GM12801 (cell line): ENCODE measurements at regions not wholly inside any gene's neighbourhood (a gene's known extent, or its start where the extent isn't known, plus 50 kb on each side); places are given as distances from the start of the nearest gene placed in this dataset.

Experiments
- TF ChIP-seq, protein P1 (sequence below): IDR thresholded peaks from one replicate; pipeline ENCODE4 v1.5.1; 2011; ENCODE audit warnings: control low read depth; ENCODE audit not compliant: insufficient read length; ENCODE audit errors: extremely low read depth

DNA sequence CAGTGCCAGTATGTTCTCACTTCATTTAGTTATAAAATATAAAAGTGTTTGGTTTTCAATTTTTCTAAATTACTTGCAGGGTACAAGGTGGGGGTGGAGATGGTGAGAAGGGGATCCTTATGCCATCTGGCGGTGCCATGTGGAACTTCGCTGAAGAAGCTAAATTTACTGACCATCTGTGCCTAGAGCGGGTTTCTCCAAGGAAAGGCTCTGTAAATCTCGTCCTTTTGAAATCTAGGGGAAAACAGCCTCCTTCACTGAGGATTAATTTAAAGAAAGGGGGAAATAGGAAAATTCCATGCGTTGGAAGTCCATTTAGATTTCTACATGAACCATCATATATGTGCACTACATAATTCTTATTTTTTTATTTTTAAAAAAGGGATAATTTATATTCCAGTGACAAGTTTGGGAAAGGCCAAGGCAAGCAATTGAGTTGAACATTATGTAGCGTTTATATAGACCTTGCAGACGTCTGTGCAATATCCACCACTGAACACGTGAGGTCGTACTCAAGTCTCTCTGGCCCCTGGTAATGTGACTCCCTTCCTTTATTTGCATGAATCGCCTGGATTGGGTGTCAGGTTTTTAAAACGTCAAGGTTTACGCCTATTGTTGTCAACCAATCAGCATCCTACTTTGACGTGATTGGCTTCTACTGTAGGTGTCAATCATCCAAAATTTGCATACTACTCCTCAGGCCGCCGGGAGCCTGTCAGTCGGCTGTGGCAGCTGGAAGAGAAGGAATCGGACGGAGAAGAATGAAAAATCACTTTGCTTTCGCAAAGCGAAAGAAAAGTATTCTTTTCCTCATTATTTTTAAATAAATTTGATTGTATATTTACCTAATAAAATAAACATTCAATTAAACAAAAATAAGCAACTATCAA, 297.1 kb upstream of the NFE2L3 start:
- TF ChIP-seq, protein P1, sequence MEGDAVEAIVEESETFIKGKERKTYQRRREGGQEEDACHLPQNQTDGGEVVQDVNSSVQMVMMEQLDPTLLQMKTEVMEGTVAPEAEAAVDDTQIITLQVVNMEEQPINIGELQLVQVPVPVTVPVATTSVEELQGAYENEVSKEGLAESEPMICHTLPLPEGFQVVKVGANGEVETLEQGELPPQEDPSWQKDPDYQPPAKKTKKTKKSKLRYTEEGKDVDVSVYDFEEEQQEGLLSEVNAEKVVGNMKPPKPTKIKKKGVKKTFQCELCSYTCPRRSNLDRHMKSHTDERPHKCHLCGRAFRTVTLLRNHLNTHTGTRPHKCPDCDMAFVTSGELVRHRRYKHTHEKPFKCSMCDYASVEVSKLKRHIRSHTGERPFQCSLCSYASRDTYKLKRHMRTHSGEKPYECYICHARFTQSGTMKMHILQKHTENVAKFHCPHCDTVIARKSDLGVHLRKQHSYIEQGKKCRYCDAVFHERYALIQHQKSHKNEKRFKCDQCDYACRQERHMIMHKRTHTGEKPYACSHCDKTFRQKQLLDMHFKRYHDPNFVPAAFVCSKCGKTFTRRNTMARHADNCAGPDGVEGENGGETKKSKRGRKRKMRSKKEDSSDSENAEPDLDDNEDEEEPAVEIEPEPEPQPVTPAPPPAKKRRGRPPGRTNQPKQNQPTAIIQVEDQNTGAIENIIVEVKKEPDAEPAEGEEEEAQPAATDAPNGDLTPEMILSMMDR = no peak

DNA sequence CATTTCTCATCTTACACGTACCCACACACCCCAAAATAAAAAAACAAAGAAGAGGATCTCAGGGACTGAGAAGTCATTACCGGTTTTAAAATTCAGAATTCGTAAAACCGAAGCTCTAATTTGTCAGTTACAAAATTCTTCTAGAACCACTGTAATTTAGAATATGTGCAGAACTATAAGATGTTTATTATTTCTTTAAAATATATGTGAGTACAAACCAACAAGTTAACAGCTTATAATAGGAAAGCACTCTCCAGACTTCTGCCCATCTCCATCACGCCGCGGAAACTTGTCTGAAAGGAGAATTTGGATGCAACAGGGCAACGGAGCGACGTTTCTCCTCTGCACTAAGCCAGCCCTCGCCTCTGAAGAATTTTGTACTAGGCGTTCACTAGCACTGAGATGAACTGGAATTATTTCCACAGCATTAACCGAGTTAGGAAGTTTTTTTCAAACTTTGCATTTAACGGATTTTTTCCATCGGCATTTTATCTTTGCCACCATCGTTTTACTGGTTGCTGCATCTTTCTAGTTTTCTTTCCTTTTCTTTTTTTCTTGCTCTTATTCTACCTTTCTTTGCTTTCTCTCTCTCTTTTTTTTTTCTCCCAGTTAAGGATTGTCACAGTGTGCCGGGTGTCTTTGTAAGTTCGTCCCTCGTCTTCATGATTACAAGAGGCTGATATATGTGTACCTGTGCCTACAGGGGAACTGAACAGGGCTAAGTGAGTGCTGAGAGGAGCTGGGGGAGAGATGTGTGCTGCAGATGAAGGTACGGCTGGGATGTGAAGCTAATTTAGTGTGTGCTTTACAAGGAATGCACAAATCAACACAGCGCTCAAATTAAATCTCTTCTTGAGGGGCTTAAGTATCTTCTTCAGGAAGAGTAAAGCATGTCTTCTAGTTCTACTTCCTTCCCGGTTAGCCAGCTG, 295.9 kb upstream of the NFE2L3 start:
- TF ChIP-seq, protein P1 = no peak

DNA sequence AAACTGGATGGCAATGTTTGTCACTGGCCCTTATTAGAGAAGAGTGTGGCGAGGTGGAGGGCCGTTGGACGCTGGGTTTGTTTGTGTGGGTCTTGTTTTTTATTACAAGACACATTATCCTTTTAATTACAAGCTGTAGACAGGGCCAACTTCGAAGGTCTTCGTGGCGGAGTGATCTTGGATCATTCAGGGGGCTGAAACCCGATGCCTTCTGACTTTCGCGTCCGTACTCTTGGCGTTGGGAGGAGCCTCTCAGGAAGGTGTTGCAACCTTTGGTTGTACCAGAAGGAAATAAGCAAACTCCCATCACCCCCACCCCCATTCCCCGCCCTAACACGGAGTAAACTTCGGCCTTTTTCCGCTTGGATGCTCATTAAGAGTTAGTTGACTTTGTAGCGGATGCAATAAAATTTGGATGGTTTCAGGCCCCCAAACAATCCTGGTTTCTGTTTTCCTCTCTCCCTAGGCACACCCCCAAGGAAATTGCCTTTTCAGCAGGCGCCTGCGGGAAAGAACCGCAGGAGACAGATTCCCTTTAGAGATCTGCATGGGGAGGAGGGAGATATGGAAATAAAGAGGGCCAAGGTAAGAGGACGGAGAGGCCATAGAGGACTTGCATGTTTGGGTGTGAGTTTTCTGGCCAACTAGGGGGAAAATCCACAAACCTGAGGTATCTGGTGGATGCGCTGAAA, 294.5 kb upstream of the NFE2L3 start:
- TF ChIP-seq, protein P1 = no peak

DNA sequence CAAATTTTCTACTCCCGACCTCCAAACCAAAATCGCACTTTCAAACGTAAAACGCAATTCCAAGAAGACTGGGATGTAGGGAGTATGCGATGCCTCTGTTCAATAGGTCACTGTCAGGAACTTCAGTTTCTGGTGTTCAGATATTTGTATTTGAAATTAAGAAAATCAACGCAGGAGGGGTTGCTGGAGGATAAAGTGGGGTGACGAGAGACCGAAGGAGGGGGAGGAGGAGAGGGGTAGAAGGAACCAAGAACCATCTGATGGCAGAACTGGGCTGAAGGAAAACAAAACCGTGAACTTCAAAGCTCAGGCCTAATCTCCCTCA, 293.8 kb upstream of the NFE2L3 start:
- TF ChIP-seq, protein P1 = no peak

DNA sequence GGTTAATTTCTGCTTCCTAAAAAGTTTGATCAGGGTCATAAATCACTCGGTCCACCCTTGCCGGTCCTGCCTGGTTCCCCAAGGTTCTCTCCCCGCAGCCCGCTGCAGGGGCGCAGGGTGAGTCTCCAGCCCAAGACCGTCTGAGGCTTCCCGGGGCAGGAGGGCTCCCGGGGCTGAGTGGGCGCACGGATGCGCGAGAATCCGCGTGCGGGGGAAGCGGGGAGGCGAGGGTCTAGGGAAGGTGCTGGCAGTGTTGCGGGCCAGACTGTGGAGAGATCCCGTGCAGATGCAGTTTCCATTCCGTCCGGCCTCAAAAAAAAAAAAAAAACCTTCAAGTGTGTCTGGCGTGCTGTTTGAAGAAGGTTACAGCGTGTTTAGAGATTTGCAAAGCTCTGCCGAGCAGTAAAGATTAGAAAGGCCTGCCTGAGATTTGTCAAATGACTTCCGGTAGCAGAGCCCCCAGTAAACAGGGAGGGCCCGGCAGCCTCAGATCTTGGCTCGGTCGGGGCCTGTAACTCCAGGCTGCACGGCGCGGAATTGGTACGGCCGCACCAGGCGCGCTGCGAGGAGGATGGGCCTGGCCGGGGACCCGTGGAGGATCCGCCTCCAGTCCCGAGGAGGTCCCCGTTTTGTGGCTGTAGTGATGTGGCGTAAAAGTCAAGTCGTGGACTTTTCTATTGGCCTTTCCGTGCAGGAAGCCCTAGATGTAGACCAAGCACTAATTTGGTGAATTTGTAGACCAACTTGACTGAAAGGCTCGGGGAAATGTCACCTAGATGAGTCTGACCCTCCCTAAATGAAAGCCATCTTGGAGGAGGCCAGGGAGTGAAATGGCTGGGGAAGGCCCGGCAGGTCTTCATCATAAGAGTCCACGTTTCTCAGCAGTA, 293.2 kb upstream of the NFE2L3 start:
- TF ChIP-seq, protein P1 = no peak

DNA sequence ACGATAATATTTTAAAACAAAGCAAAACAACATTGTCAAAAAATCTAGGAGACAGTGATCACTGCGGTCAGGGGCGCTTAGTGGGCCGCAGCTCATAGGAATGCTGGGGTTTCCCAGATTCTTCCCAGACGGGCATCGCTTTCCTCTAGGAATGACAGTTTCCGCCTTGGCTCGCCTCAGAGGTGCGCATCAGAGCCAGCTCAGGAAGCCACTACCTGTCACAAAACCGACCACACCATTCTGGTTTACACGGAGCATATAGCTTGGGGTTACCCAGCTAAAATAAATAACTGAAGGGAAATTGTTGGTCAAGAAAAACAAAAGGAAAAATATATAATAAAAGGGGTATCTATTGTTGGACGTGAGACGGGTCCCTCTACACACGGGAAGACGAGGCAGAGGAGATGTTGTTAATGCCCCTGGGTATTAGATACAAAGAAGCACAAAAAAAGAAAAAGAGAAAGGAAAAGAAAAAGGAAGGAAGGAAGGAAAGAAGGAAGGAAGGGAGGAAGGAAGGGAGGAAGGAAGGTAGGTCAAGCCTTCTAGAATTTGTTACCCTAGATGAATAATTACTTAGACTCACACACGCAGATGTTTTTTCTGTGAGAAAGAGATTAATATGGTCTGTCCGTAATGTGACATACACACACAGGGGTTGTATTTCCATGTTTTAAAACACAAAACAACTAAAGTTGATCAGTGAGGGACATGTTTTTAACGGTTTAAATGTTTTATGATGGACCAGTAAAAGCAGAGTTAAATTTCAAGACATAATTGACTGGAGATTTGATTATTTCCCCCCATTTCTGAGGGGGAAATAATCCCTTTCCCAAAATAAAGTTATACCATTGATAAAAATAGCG, 292.4 kb upstream of the NFE2L3 start:
- TF ChIP-seq, protein P1 = no peak
